GM12865 (cell line): ENCODE measurements at regions not wholly inside any gene's neighbourhood (a gene's known extent, or its start where the extent isn't known, plus 50 kb on each side); places are given as distances from the start of the nearest gene placed in this dataset.
"Not testable (repeated sequence)": the region's sequence is repeated elsewhere in the genome, so short reads cannot be mapped to it uniquely, and the experiment has no call there.

Experiments
- DNase-seq: peaks from one replicate; pipeline ENCODE4 v3.0.0; 2010; ENCODE audit warnings: low read depth
- H3K4me3 ChIP-seq: 2 replicates; pipeline ENCODE4 v1.5.1; 2011; ENCODE audit warnings: mild to moderate bottlenecking, low read depth, low read length, control low read depth
- CTCF ChIP-seq: IDR thresholded peaks from 2 replicates; pipeline ENCODE4 v1.5.1; 2011; ENCODE audit warnings: low read length, control low read depth, low read depth, inconsistent platforms; ENCODE audit not compliant: insufficient read depth; ENCODE audit errors: missing control alignments

GRCh38 chr6:9315966-9316650 is 880.8 kb upstream of the SLC35B3 start:
- no peak overlapping the region for H3K4me3 ChIP-seq
- DNase-seq: no peak

GRCh38 chr6:9308284-9308683 is 872.9 kb upstream of the SLC35B3 start:
- no peak for TF ChIP-seq CTCF
- H3K4me3 ChIP-seq: no peak overlapping the region
- DNase-seq: no peak

More at GRCh38 chr6:9315966-9316650, 880.8 kb upstream of the SLC35B3 start:
- TF ChIP-seq CTCF: no peak

- DNase-seq: no peak
- no peak for TF ChIP-seq CTCF
- no peak overlapping the region for H3K4me3 ChIP-seq
These were observed 872.4 kb upstream of the SLC35B3 start for GRCh38 chr6:9307786-9308185.

GRCh38 chr6:9307187-9307586 is 871.8 kb upstream of the SLC35B3 start:
- no peak for DNase-seq
- no peak for TF ChIP-seq CTCF
- no peak overlapping the region for H3K4me3 ChIP-seq

- no peak for DNase-seq
- TF ChIP-seq CTCF: no peak
- no peak overlapping the region for H3K4me3 ChIP-seq
These were observed 860.3 kb upstream of the SLC35B3 start for GRCh38 chr6:9295644-9296043.

- H3K4me3 ChIP-seq: no peak overlapping the region
- TF ChIP-seq CTCF: no peak
- DNase-seq: no peak
These were observed 857.6 kb upstream of the SLC35B3 start for GRCh38 chr6:9292975-9293374.

GRCh38 chr6:9290342-9290741 is 855.0 kb upstream of the SLC35B3 start:
- not testable (repeated sequence) for H3K4me3 ChIP-seq, DNase-seq

GRCh38 chr6:9272671-9273070 is 837.3 kb upstream of the SLC35B3 start:
- DNase-seq: no peak
- TF ChIP-seq CTCF: no peak
- no peak overlapping the region for H3K4me3 ChIP-seq
